Prostate gland (tissue), 2 donors: ENCODE measurements at regions not wholly inside any gene's neighbourhood (a gene's known extent, or its start where the extent isn't known, plus 50 kb on each side); places are given as distances from the start of the nearest gene placed in this dataset.

Experiments used
- POLR2A ChIP-seq: fragments of 450-650 bp; IDR thresholded peaks from one replicate; pipeline ENCODE4 v1.6.1; 2016; ENCODE audit warnings: antibody characterized with exemption, mild to moderate bottlenecking
- POLR2AphosphoS5 ChIP-seq: sonication (generic); formaldehyde crosslinking; IDR thresholded peaks from one replicate; pipeline ENCODE4 v1.6.1; 2017; ENCODE audit warnings: antibody characterized with exemption
- TF ChIP-seq, protein P1 (sequence below), 4 experiments: fragments of 200-600 bp in 2 of 4; fragments of 450-650 bp in 2 of 4; sonication (generic) in 2 of 4; IDR thresholded peaks; 1 replicate in 3 of 4; 2 replicates in 1 of 4; pipeline ENCODE4 v1.5.1; 2016 to 2019; ENCODE audit warnings: antibody characterized with exemption in 4 of 4, mild to moderate bottlenecking in 2 of 4, moderate library complexity in 2 of 4

DNA sequence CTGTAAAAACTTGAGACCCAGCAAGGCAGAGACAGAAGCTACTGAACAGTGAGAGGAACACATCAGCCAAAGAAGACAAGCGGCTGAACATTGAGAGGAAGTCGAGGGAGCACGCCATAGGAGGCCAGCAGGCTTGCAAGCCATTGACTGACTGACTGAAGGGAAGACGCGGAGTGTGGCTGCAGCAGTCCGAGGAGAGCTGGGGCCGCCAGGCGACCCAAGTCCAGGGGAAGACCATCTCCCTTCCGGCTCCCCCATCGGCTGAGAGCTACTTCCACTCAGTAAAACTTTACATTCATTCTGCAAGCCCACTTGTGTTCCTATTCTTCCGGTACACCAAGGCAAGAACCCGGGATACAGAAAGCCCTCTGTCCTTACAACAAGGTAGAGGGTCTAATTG is 167.3 kb upstream of the MBL2 start:
- TF ChIP-seq, protein P1, sequence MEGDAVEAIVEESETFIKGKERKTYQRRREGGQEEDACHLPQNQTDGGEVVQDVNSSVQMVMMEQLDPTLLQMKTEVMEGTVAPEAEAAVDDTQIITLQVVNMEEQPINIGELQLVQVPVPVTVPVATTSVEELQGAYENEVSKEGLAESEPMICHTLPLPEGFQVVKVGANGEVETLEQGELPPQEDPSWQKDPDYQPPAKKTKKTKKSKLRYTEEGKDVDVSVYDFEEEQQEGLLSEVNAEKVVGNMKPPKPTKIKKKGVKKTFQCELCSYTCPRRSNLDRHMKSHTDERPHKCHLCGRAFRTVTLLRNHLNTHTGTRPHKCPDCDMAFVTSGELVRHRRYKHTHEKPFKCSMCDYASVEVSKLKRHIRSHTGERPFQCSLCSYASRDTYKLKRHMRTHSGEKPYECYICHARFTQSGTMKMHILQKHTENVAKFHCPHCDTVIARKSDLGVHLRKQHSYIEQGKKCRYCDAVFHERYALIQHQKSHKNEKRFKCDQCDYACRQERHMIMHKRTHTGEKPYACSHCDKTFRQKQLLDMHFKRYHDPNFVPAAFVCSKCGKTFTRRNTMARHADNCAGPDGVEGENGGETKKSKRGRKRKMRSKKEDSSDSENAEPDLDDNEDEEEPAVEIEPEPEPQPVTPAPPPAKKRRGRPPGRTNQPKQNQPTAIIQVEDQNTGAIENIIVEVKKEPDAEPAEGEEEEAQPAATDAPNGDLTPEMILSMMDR (IDR thresholded peaks at IDR 0.05), result no peak
- TF ChIP-seq POLR2A, result no peak
- TF ChIP-seq POLR2AphosphoS5, result no peak
